ENCODE measurements at regions not wholly inside any gene's neighbourhood (a gene's known extent, or its start where the extent isn't known, plus 50 kb on each side); places are given as distances from the start of the nearest gene placed in this dataset.

- no peak for TF ChIP-seq CHD7 (IDR thresholded peaks at IDR 0.05; ENCODE audit: insufficient replicate concordance, low read length)
These were observed 234.8 kb downstream of the SNRPN start (continued) for GRCh38 chr15:25189551-25189950.
